B cell (primary cell): ENCODE measurements at regions not wholly inside any gene's neighbourhood (a gene's known extent, or its start where the extent isn't known, plus 50 kb on each side); places are given as distances from the start of the nearest gene placed in this dataset.

Source experiments
- ATAC-seq: fragments of 200-7000 bp; cut with Tn5 transposase; one replicate; pipeline ENCODE4 v1.10.0; 2021; ENCODE audit warnings: low read depth, mild to moderate bottlenecking, moderate number of reproducible peaks, moderate library complexity
- CTCF ChIA-PET: fragments of 350-600 bp; sonication (Branson Sonifier 250); formaldehyde crosslinking; loops from one replicate; lab custom pipeline; 2021; ENCODE audit warnings: antibody characterized with exemption, inconsistent platforms; lab: Charles Lee
- POLR2A ChIA-PET: fragments of 350-600 bp; sonication (Branson Sonifier 250); formaldehyde crosslinking; loops from one replicate; lab custom pipeline; 2021; ENCODE audit warnings: antibody characterized with exemption; lab: Charles Lee
- DNase-seq: peaks from one replicate; pipeline ENCODE4 v3.0.0; 2013
- H2AFZ ChIP-seq: 2 replicates; pipeline ENCODE4 v1.6.1; 2012; ENCODE audit warnings: mild to moderate bottlenecking, low read depth, low read length; ENCODE audit not compliant: insufficient read depth, poor library complexity, severe bottlenecking
- H3K27ac ChIP-seq, 2 donors: 1 replicate in 1 of 2; 2 replicates in 1 of 2; pipeline ENCODE4 v1.5.1; 2012 to 2013; ENCODE audit warnings: low read length in 2 of 2, mild to moderate bottlenecking in 2 of 2, moderate library complexity in 1 of 2
- H3K27me3 ChIP-seq, 4 experiments: fragments of 200-600 bp in 1 of 4; sonication (generic) in 1 of 4; replicated peaks in 1 of 4; 1 replicate in 2 of 4; 2 replicates in 2 of 4; pipeline versions ENCODE4 v1.6.1 to v1.7.0; 2013 to 2016; ENCODE audit warnings: low read length in 3 of 4, mild to moderate bottlenecking in 2 of 4, mixed read lengths in 1 of 4, moderate library complexity in 1 of 4; ENCODE audit not compliant: insufficient read depth in 4 of 4, control insufficient read depth in 3 of 4; ENCODE audit errors: control extremely low read depth in 1 of 4
- H3K36me3 ChIP-seq, 2 experiments: replicated peaks in 1 of 2; 1 replicate in 1 of 2; 2 replicates in 1 of 2; pipeline versions ENCODE4 v1.6.1 to v1.7.1; 2013; ENCODE audit warnings: low read length in 1 of 2; ENCODE audit not compliant: insufficient read depth in 2 of 2, control insufficient read depth in 1 of 2; ENCODE audit errors: control extremely low read depth in 1 of 2, extremely low read depth in 1 of 2
- H3K4me1 ChIP-seq, 2 donors: fragments of 200-600 bp in 1 of 2; sonication (generic) in 1 of 2; 1 replicate in 1 of 2; 2 replicates in 1 of 2; pipeline versions ENCODE4 v1.5.1 to v1.6.1; 2013 to 2017; ENCODE audit warnings: low read length in 2 of 2; ENCODE audit not compliant: control insufficient read depth in 2 of 2, insufficient read depth in 2 of 2
- H3K4me2 ChIP-seq: replicated peaks from 2 replicates; pipeline ENCODE3; 2012; ENCODE audit warnings: mild to moderate bottlenecking, low read depth, low read length; ENCODE audit not compliant: poor library complexity, severe bottlenecking
- H3K4me3 ChIP-seq, 5 experiments: fragments of 200-600 bp in 1 of 5; sonication (generic) in 1 of 5; 1 replicate in 3 of 5; 2 replicates in 2 of 5; pipeline versions ENCODE4 v1.5.1 to v1.7.0; 2011 to 2016; ENCODE audit warnings: low read length in 4 of 5, mild to moderate bottlenecking in 4 of 5, low read depth in 2 of 5, control low read depth in 1 of 5, moderate library complexity in 1 of 5; ENCODE audit not compliant: insufficient read depth in 1 of 5; ENCODE audit errors: control extremely low read depth in 1 of 5, extremely low read depth in 1 of 5
- H3K79me2 ChIP-seq: fragments of 200-600 bp; sonication (generic); one replicate; pipeline ENCODE4 v1.6.0; 2016; ENCODE audit warnings: low read length; ENCODE audit not compliant: control insufficient read depth, insufficient read depth
- H3K9ac ChIP-seq: fragments of 200-600 bp; sonication (generic); 2 replicates; pipeline ENCODE4 v1.6.1; 2017; ENCODE audit warnings: mild to moderate bottlenecking, low read length, moderate library complexity
- H3K9me3 ChIP-seq, 3 donors: one replicate each; pipeline versions ENCODE4 v1.6.1 to v1.7.1; 2013; ENCODE audit warnings: low read length in 2 of 3; ENCODE audit not compliant: control insufficient read depth in 2 of 3, insufficient read depth in 1 of 3; ENCODE audit errors: control extremely low read depth in 1 of 3
- H4K20me1 ChIP-seq: 2 replicates; pipeline ENCODE4 v1.6.0; 2012; ENCODE audit warnings: mild to moderate bottlenecking, low read length; ENCODE audit not compliant: insufficient read depth, control insufficient read depth, poor library complexity, severe bottlenecking
- H3K27ac Mint-ChIP-seq: one replicate; pipeline ENCODE4 v1.8.0; 2021; ENCODE audit warnings: mixed read lengths
- H3K27me3 Mint-ChIP-seq: one replicate; pipeline ENCODE4 v1.8.0; 2021; ENCODE audit warnings: mixed read lengths
- H3K4me1 Mint-ChIP-seq: one replicate; pipeline ENCODE4 v1.8.0; 2021; ENCODE audit warnings: mixed read lengths
- H3K4me3 Mint-ChIP-seq: one replicate; pipeline ENCODE4 v1.8.0; 2021; ENCODE audit warnings: mixed read lengths
- H3K9me3 Mint-ChIP-seq: one replicate; pipeline ENCODE4 v1.8.0; 2022; ENCODE audit warnings: mixed read lengths; ENCODE audit not compliant: insufficient read depth
- EZH2 ChIP-seq: IDR thresholded peaks from 2 replicates; pipeline ENCODE4 v1.6.1; 2012; ENCODE audit warnings: borderline replicate concordance, low read depth, mild to moderate bottlenecking, moderate library complexity, low read length; ENCODE audit not compliant: insufficient read depth, poor library complexity, severe bottlenecking
- WGBS: methylation state at CpG from one replicate; pipeline ENCODE4 v1.1.5; 2013; ENCODE audit warnings: missing lambda C conversion rate; ENCODE audit not compliant: insufficient coverage; 5-methylcytosine and 5-hydroxymethylcytosine counted together
- intact Hi-C: fragments of 100-400 bp; cut with micrococcal nuclease; formaldehyde crosslinking; loops from one replicate; pipeline ENCODE4 v1.10.0; 2022
- TF ChIP-seq, protein P1 (sequence below): fragments of 200-600 bp; IDR thresholded peaks from one replicate; pipeline ENCODE4 v1.8.0; 2022; ENCODE audit warnings: antibody characterized with exemption, mild to moderate bottlenecking

DNA sequence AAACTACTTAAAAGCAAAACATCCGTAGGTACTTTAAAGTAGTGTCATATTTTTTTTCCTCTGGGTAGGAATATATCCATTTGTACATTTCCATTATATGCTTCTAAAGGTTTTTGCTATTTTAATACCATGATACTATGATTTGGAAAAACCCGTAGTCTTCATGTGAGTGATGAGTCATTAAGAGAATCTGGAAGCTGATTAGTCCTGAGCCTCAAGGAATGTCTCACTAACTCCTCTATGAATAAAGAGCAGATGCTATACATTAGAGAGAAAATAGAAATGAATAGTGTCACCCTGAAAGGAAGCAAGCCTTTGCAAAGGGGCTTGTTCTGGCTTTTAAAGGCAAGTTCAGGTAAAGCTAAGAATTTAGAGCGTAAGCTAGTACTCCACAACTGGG, 432.1 kb downstream of the CCDC91 start:
- Mint-ChIP-seq H3K27me3 (no peaks in the 10 kb centered on the region), H3K4me3 (no peak overlapping the region), H3K27ac (no peak overlapping the region), H3K4me1 (no peaks in the 10 kb centered on the region), H3K9me3 (no peaks in the 10 kb centered on the region)
- no peaks in the 10 kb centered on the region for H3K9me3 ChIP-seq
- H2AFZ ChIP-seq: no peak overlapping the region
- no peak for DNase-seq
- no peak overlapping the region for H3K4me3 ChIP-seq
- no peak for ATAC-seq
- ChIA-PET POLR2A (no interaction called here), CTCF (no interaction called here)
- no peaks in the 10 kb centered on the region for H3K4me1 ChIP-seq
- no peak overlapping the region for H3K9ac ChIP-seq
- H3K27me3 ChIP-seq: no peaks in the 10 kb centered on the region
- H4K20me1 ChIP-seq: no peaks in the 10 kb centered on the region
- H3K79me2 ChIP-seq: no peaks in the 10 kb centered on the region
- no peak overlapping the region for H3K4me2 ChIP-seq
- H3K27ac ChIP-seq: no peak overlapping the region
- WGBS: no CpG with 5 or more reads among the region's 3 CpGs
- H3K36me3 ChIP-seq: no peaks in the 10 kb centered on the region
- TF ChIP-seq EZH2: no peak
- intact Hi-C loops: no loop called here

DNA sequence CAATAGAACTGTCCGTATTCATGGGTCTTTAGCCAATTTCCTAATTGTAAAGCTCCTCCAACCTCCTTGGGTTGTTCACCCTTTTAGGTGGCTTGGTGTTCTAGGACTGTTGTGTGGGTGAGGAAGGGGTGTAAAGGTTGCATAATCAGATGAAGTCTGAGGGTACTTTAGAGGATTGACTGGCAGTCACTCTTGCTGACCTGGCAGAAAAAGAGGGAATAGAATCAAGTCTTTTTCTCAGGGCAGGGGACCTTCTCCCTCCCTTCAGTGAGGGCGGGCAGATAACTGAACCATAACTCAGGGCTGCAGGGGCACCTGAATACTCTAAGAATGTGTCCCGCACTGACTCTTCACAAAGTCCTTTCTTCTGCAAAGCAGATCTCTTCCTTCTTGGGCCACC, 436.2 kb downstream of the CCDC91 start:
- ChIA-PET POLR2A (no interaction called here), CTCF (no interaction called here)
- Mint-ChIP-seq H3K27me3 (no peaks in the 10 kb centered on the region), H3K9me3 (no peaks in the 10 kb centered on the region), H3K4me3 (no peak overlapping the region), H3K27ac (no peak overlapping the region), H3K4me1 (no peaks in the 10 kb centered on the region)
- intact Hi-C loops: no loop called here
- Histone ChIP-seq H3K9me3 (no peaks in the 10 kb centered on the region), H3K4me1 (no peaks in the 10 kb centered on the region), H3K4me2 (no peak overlapping the region), H3K4me3 (no peak overlapping the region), H3K79me2 (no peaks in the 10 kb centered on the region), H3K9ac (no peak overlapping the region), H3K27me3 (no peaks in the 10 kb centered on the region), H3K27ac (no peak overlapping the region), H3K36me3 (no peaks in the 10 kb centered on the region), H4K20me1 (no peaks in the 10 kb centered on the region), H2AFZ (no peak overlapping the region)
- TF ChIP-seq, protein P1, sequence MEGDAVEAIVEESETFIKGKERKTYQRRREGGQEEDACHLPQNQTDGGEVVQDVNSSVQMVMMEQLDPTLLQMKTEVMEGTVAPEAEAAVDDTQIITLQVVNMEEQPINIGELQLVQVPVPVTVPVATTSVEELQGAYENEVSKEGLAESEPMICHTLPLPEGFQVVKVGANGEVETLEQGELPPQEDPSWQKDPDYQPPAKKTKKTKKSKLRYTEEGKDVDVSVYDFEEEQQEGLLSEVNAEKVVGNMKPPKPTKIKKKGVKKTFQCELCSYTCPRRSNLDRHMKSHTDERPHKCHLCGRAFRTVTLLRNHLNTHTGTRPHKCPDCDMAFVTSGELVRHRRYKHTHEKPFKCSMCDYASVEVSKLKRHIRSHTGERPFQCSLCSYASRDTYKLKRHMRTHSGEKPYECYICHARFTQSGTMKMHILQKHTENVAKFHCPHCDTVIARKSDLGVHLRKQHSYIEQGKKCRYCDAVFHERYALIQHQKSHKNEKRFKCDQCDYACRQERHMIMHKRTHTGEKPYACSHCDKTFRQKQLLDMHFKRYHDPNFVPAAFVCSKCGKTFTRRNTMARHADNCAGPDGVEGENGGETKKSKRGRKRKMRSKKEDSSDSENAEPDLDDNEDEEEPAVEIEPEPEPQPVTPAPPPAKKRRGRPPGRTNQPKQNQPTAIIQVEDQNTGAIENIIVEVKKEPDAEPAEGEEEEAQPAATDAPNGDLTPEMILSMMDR: no peak
- TF ChIP-seq EZH2: no peak
- DNase-seq: no peak
- ATAC-seq: no peak
- WGBS: 85% methylated on average over 2 of the region's 3 CpGs
